ENCODE measurements at regions not wholly inside any gene's neighbourhood (a gene's known extent, or its start where the extent isn't known, plus 50 kb on each side); places are given as distances from the start of the nearest gene placed in this dataset.

DNA sequence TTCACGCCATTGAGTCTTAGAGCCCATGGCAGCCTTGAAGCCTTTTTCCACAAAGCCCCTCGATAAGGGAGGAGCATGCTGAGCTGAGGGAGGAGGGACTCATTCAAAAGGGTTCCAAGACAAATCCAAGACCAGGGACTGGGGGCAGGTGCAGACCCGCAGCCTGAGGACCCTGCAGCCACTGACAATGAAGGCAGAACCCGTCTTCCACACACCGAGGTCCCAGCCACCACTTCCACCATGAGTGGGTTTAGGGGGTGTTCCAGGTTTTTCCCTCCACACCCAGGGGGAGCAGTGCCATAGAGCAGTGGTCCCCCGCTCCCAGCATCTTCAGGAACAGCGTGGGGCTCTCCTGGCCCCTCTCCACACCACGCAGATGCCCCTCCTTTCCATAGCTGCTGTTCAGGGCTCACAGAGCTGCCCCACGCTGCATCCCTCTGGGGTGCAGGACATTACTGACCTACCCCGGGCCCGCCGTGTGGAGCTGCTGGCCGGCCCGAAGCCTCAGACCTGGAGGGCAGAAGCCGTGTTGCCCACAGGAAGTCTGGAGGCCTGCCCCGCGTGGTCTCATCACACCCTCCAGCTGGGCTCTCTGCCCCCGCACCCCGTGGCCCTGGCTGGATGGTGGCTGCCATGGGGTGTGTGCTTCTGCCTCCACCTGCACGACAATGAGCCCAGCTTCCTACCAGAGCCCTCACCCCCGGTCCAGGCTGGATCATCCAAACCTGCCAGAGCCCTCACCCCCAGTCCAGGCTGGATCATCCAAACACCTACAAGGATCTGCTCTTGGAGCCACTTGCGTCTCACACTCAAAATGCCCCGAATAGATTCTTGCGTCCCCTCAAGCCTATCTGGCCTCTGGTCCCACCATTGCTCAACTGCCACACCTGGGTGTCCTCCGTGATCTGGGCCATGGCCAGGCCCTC, 220.0 kb upstream of the TCERG1L start:
- TF ChIP-seq, protein P1, sequence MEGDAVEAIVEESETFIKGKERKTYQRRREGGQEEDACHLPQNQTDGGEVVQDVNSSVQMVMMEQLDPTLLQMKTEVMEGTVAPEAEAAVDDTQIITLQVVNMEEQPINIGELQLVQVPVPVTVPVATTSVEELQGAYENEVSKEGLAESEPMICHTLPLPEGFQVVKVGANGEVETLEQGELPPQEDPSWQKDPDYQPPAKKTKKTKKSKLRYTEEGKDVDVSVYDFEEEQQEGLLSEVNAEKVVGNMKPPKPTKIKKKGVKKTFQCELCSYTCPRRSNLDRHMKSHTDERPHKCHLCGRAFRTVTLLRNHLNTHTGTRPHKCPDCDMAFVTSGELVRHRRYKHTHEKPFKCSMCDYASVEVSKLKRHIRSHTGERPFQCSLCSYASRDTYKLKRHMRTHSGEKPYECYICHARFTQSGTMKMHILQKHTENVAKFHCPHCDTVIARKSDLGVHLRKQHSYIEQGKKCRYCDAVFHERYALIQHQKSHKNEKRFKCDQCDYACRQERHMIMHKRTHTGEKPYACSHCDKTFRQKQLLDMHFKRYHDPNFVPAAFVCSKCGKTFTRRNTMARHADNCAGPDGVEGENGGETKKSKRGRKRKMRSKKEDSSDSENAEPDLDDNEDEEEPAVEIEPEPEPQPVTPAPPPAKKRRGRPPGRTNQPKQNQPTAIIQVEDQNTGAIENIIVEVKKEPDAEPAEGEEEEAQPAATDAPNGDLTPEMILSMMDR (IDR thresholded peaks at IDR 0.05) = no peak
- TF ChIP-seq POLR2A (IDR thresholded peaks at IDR 0.05) (no peak), EP300 (IDR thresholded peaks at IDR 0.05) (no peak)

Data from suprapubic skin (tissue), 3 donors.